Jurkat, Clone E6-1 (cell line): ENCODE measurements at regions not wholly inside any gene's neighbourhood (a gene's known extent, or its start where the extent isn't known, plus 50 kb on each side); places are given as distances from the start of the nearest gene placed in this dataset.

Source experiments
- DNase-seq: peaks from one replicate; pipeline ENCODE4 v3.0.0-alpha.2; 2011; ENCODE audit warnings: low read depth, low spot score
- H3K4me3 ChIP-seq: 2 replicates; pipeline ENCODE4 v1.5.1; 2011; ENCODE audit warnings: mild to moderate bottlenecking, low read length, control low read depth, moderate library complexity

GRCh38 chr13:105165449-105166125 lies 1369.9 kb downstream of the EFNB2 start:
- no peak overlapping the region for H3K4me3 ChIP-seq
- peak; percentile 16 for DNase-seq

- no peak overlapping the region for H3K4me3 ChIP-seq
- peak; percentile 65 for DNase-seq
Measured at GRCh38 chr13:105159841-105160240, 1375.6 kb downstream of the EFNB2 start.

GRCh38 chr13:105153611-105154010 lies 1381.9 kb downstream of the EFNB2 start:
- no peak for DNase-seq
- H3K4me3 ChIP-seq = no peak overlapping the region

- DNase-seq = no peak
- H3K4me3 ChIP-seq = no peak overlapping the region
Measured at GRCh38 chr13:105151639-105152038, 1383.8 kb downstream of the EFNB2 start.

- DNase-seq = no peak
- no peak overlapping the region for H3K4me3 ChIP-seq
Measured at GRCh38 chr13:105147461-105147860, 1388.0 kb downstream of the EFNB2 start.

GRCh38 chr13:105144936-105145335 lies 1390.5 kb downstream of the EFNB2 start:
- no peak overlapping the region for H3K4me3 ChIP-seq
- no peak for DNase-seq

GRCh38 chr13:105144020-105144419 lies 1391.4 kb downstream of the EFNB2 start:
- peak; percentile 31 for DNase-seq

GRCh38 chr13:105142556-105142955 lies 1392.9 kb downstream of the EFNB2 start:
- DNase-seq = peak; percentile 22
- H3K4me3 ChIP-seq = no peak overlapping the region

More at GRCh38 chr13:105144020-105144419, 1391.4 kb downstream of the EFNB2 start:
- no peak overlapping the region for H3K4me3 ChIP-seq

- peak overlapping the region; percentile 73 for H3K4me3 ChIP-seq
- DNase-seq = peak; percentile 78
Measured at GRCh38 chr13:105139380-105140285, 1395.8 kb downstream of the EFNB2 start.

- DNase-seq = peak; percentile 28
- H3K4me3 ChIP-seq = peak overlapping the region; percentile 73; the same call in 1 of the 2 replicates
Measured at GRCh38 chr13:105139048-105139379, 1396.4 kb downstream of the EFNB2 start.

- DNase-seq = peak; percentile 82
- peak overlapping the region; percentile 8; the same call in 1 of the 2 replicates for H3K4me3 ChIP-seq
Measured at GRCh38 chr13:105135852-105136615, 1399.4 kb downstream of the EFNB2 start.

- no peak for DNase-seq
Measured at GRCh38 chr13:105127732-105128131, 1407.7 kb downstream of the EFNB2 start.

GRCh38 chr13:105121221-105121620 lies 1414.2 kb downstream of the EFNB2 start:
- no peak for DNase-seq
- no peak overlapping the region for H3K4me3 ChIP-seq

More at GRCh38 chr13:105127732-105128131, 1407.7 kb downstream of the EFNB2 start:
- no peak overlapping the region for H3K4me3 ChIP-seq

- no peak for DNase-seq
- H3K4me3 ChIP-seq = no peak overlapping the region
Measured at GRCh38 chr13:105118426-105118985, 1417.0 kb downstream of the EFNB2 start.

- no peak for DNase-seq
- no peak overlapping the region for H3K4me3 ChIP-seq
Measured at GRCh38 chr13:105116966-105117365, 1418.5 kb downstream of the EFNB2 start.

GRCh38 chr13:105112561-105112960 lies 1422.9 kb downstream of the EFNB2 start:
- H3K4me3 ChIP-seq = no peak overlapping the region
- DNase-seq = no peak

- H3K4me3 ChIP-seq = no peak overlapping the region
- no peak for DNase-seq
Measured at GRCh38 chr13:105107781-105108180, 1427.7 kb downstream of the EFNB2 start.

- no peak for DNase-seq
- no peak overlapping the region for H3K4me3 ChIP-seq
Measured at GRCh38 chr13:105105471-105105870, 1430.0 kb downstream of the EFNB2 start.

GRCh38 chr13:105097521-105097920 lies 1437.9 kb downstream of the EFNB2 start:
- DNase-seq = no peak
- H3K4me3 ChIP-seq = no peak overlapping the region
